H9 (cell line): ENCODE measurements at regions not wholly inside any gene's neighbourhood (a gene's known extent, or its start where the extent isn't known, plus 50 kb on each side); places are given as distances from the start of the nearest gene placed in this dataset.

Experiments used
- DNase-seq: peaks from one replicate; pipeline ENCODE4 v3.0.0-alpha.2; 2017
- H2AFZ ChIP-seq: one replicate; pipeline ENCODE4 v1.6.1; 2013; ENCODE audit warnings: mild to moderate bottlenecking, low read length, control low read depth, moderate library complexity
- H2AK5ac ChIP-seq: 2 replicates; pipeline ENCODE4 v1.6.1; 2013; ENCODE audit warnings: low read length, control low read depth, mixed read lengths; ENCODE audit not compliant: insufficient read length
- H2BK120ac ChIP-seq: one replicate; pipeline ENCODE4 v1.6.1; 2013; ENCODE audit warnings: low read depth, mild to moderate bottlenecking, low read length, control low read depth, inconsistent platforms; ENCODE audit not compliant: poor library complexity, severe bottlenecking
- H2BK12ac ChIP-seq: 2 replicates; pipeline ENCODE4 v1.6.1; 2013; ENCODE audit warnings: low read length, control low read depth, mixed read lengths, low read depth; ENCODE audit not compliant: insufficient read length
- H2BK15ac ChIP-seq: 2 replicates; pipeline ENCODE4 v1.6.1; 2013; ENCODE audit warnings: low read depth, low read length, control low read depth
- H2BK20ac ChIP-seq: one replicate; pipeline ENCODE4 v1.6.1; 2013; ENCODE audit warnings: low read depth, mild to moderate bottlenecking, low read length, control low read depth, inconsistent platforms; ENCODE audit not compliant: poor library complexity, severe bottlenecking
- H2BK5ac ChIP-seq: 2 replicates; pipeline ENCODE4 v1.6.1; 2013; ENCODE audit warnings: low read length, control low read depth, mixed read lengths; ENCODE audit not compliant: insufficient read length
- H3K14ac ChIP-seq: 2 replicates; pipeline ENCODE4 v1.6.1; 2013; ENCODE audit warnings: low read length, control low read depth; ENCODE audit not compliant: insufficient read depth
- H3K18ac ChIP-seq: 2 replicates; pipeline ENCODE4 v1.6.1; 2013; ENCODE audit warnings: low read depth, mild to moderate bottlenecking, mixed read lengths, low read length, control low read depth; ENCODE audit not compliant: insufficient read length
- H3K23ac ChIP-seq: 2 replicates; pipeline ENCODE4 v1.6.1; 2013; ENCODE audit warnings: low read length, control low read depth, mixed read lengths, low read depth; ENCODE audit not compliant: insufficient read length
- H3K23me2 ChIP-seq: 2 replicates; pipeline ENCODE4 v1.6.1; 2013; ENCODE audit warnings: low read depth, mild to moderate bottlenecking, mixed read lengths, low read length, control low read depth; ENCODE audit not compliant: insufficient read length, poor library complexity, severe bottlenecking
- H3K27ac ChIP-seq: 2 replicates; pipeline ENCODE4 v1.5.1; 2013; ENCODE audit warnings: low read length, control low read depth, mixed read lengths, low read depth; ENCODE audit not compliant: insufficient read length
- H3K27me3 ChIP-seq: 2 replicates; pipeline ENCODE4 v1.6.1; 2013; ENCODE audit warnings: low read length, control low read depth, inconsistent platforms; ENCODE audit not compliant: insufficient read depth
- H3K4ac ChIP-seq: 2 replicates; pipeline ENCODE4 v1.6.1; 2013; ENCODE audit warnings: low read depth, mild to moderate bottlenecking, control low read depth, inconsistent platforms, low read length, moderate library complexity
- H3K4me1 ChIP-seq: 2 replicates; pipeline ENCODE4 v1.6.1; 2013; ENCODE audit warnings: low read length, control low read depth, inconsistent platforms; ENCODE audit not compliant: insufficient read depth
- H3K4me2 ChIP-seq: 2 replicates; pipeline ENCODE4 v1.6.1; 2013; ENCODE audit warnings: low read length, control low read depth, mixed read lengths; ENCODE audit not compliant: insufficient read length, insufficient read depth
- H3K56ac ChIP-seq: 2 replicates; pipeline ENCODE4 v1.6.1; 2013; ENCODE audit warnings: low read depth, mild to moderate bottlenecking, mixed read lengths, low read length, control low read depth; ENCODE audit not compliant: insufficient read length
- H3K79me1 ChIP-seq: 2 replicates; pipeline ENCODE4 v1.6.1; 2013; ENCODE audit warnings: low read depth, mild to moderate bottlenecking, moderate library complexity, low read length, control low read depth, inconsistent platforms; ENCODE audit not compliant: insufficient read depth, poor library complexity, severe bottlenecking
- H3K79me2 ChIP-seq: 2 replicates; pipeline ENCODE4 v1.6.1; 2013; ENCODE audit warnings: low read length, control low read depth, inconsistent platforms; ENCODE audit not compliant: insufficient read depth
- H3K9ac ChIP-seq: 2 replicates; pipeline ENCODE4 v1.6.1; 2013; ENCODE audit warnings: low read length, control low read depth, mixed read lengths; ENCODE audit not compliant: insufficient read length; ENCODE audit errors: extremely low read depth
- H3K9me3 ChIP-seq: one replicate; pipeline ENCODE4 v1.6.1; 2013; ENCODE audit warnings: low read depth, low read length, inconsistent platforms; ENCODE audit not compliant: control insufficient read depth
- H3T11ph ChIP-seq: one replicate; pipeline ENCODE4 v1.6.1; 2013; ENCODE audit warnings: mild to moderate bottlenecking, low read length, control low read depth, inconsistent platforms
- H4K20me1 ChIP-seq: one replicate; pipeline ENCODE4 v1.6.1; 2013; ENCODE audit not compliant: control insufficient read depth, insufficient read length, insufficient read depth
- H4K5ac ChIP-seq: 2 replicates; pipeline ENCODE4 v1.6.1; 2013; ENCODE audit warnings: low read depth, mild to moderate bottlenecking, mixed read lengths, low read length, control low read depth; ENCODE audit not compliant: insufficient read length
- H4K8ac ChIP-seq: replicated peaks from 2 replicates; pipeline ENCODE4 v1.6.1; 2013; ENCODE audit warnings: low read length, control low read depth, mixed read lengths, low read depth; ENCODE audit not compliant: insufficient read length
- H4K91ac ChIP-seq: 2 replicates; pipeline ENCODE4 v1.6.1; 2013; ENCODE audit warnings: low read depth, mild to moderate bottlenecking, moderate library complexity, mixed read lengths, low read length, control low read depth; ENCODE audit not compliant: insufficient read length
- H3K27ac Mint-ChIP-seq, 3 experiments: 2 replicates in 2 of 3; 3 replicates in 1 of 3; pipeline ENCODE4 v1.8.0; 2020 to 2021; ENCODE audit warnings: mixed read lengths in 3 of 3, mild to moderate bottlenecking in 1 of 3, moderate library complexity in 1 of 3
- H3K27me3 Mint-ChIP-seq: 2 replicates; pipeline ENCODE4 v1.8.0; 2021; ENCODE audit warnings: low read depth, mild to moderate bottlenecking, moderate library complexity, mixed read lengths
- H3K36me3 Mint-ChIP-seq, 3 experiments: 2 replicates in 2 of 3; 3 replicates in 1 of 3; pipeline ENCODE4 v1.8.0; 2020 to 2021; ENCODE audit warnings: low read depth in 3 of 3, mixed read lengths in 3 of 3; ENCODE audit not compliant: insufficient read depth in 1 of 3
- H3K4me1 Mint-ChIP-seq, 2 experiments: 2 replicates each; pipeline ENCODE4 v1.8.0; 2020; ENCODE audit warnings: mixed read lengths in 2 of 2
- H3K4me3 Mint-ChIP-seq, 2 experiments: 2 replicates in 1 of 2; 3 replicates in 1 of 2; pipeline ENCODE4 v1.8.0; 2020 to 2021; ENCODE audit warnings: mild to moderate bottlenecking in 2 of 2, mixed read lengths in 2 of 2, moderate library complexity in 1 of 2
- H3K9me3 Mint-ChIP-seq, 2 experiments: 2 replicates in 1 of 2; 3 replicates in 1 of 2; pipeline ENCODE4 v1.8.0; 2020; ENCODE audit warnings: mild to moderate bottlenecking in 2 of 2, mixed read lengths in 2 of 2, moderate library complexity in 1 of 2
- CTCF ChIP-seq: fragments of 200-600 bp; sonication (generic); conservative IDR thresholded peaks from 3 replicates; pipeline ENCODE4 v1.8.0; 2021; ENCODE audit warnings: antibody characterized with exemption, mild to moderate bottlenecking
- WGBS: extraction: QIAGEN DNeasy Blood & Tissue Kit; methylation state at CpG from one replicate; pipeline ENCODE4 v1.1.7; 2013; ENCODE audit warnings: missing lambda C conversion rate, low lambda C conversion rate, mixed read lengths; ENCODE audit not compliant: insufficient read length; ENCODE audit errors: extremely low coverage; 5-methylcytosine and 5-hydroxymethylcytosine counted together

- no peak overlapping the region for H2AFZ ChIP-seq
- no peak overlapping the region for H3K27ac ChIP-seq
- H3K14ac ChIP-seq: no peak overlapping the region
- no peaks in the 10 kb centered on the region; the same call in 1 of the 2 replicates for H3K27me3 ChIP-seq
- no CpG with 5 or more reads among the region's 3 CpGs for WGBS
- H2BK15ac ChIP-seq: no peak overlapping the region
- no peak overlapping the region for H4K5ac ChIP-seq
- no peaks in the 10 kb centered on the region for H4K20me1 ChIP-seq
- Mint-ChIP-seq H3K36me3 (peaks cover 2 to 6% (median 4%) of the 10 kb centered on the region in 3 experiments; a peak in 1 of 7 replicates), H3K27me3 (peaks cover 23% of the 10 kb centered on the region), H3K4me3 (no peak overlapping the region), H3K9me3 (peaks cover 3 to 15% of the 10 kb centered on the region in 2 experiments), H3K4me1 (peaks cover 23 to 31% of the 10 kb centered on the region in 2 experiments), H3K27ac (no peak overlapping the region)
- H3K4me2 ChIP-seq: no peak overlapping the region
- H3K9ac ChIP-seq: no peak overlapping the region
- H3K4ac ChIP-seq: no peak overlapping the region
- H3T11ph ChIP-seq: no peak overlapping the region
- H3K79me2 ChIP-seq: no peaks in the 10 kb centered on the region
- no peak for TF ChIP-seq CTCF
- no peaks in the 10 kb centered on the region for H3K9me3 ChIP-seq
- H3K23ac ChIP-seq: no peak overlapping the region
- H3K23me2 ChIP-seq: no peaks in the 10 kb centered on the region
- H3K18ac ChIP-seq: no peak overlapping the region
- H2BK5ac ChIP-seq: no peak overlapping the region
- H3K79me1 ChIP-seq: no peaks in the 10 kb centered on the region
- peaks cover 11% of the 10 kb centered on the region; the same call in 1 of the 2 replicates for H3K4me1 ChIP-seq
- H2BK120ac ChIP-seq: no peak overlapping the region
- no peak overlapping the region for H2AK5ac ChIP-seq
- H4K91ac ChIP-seq: no peak overlapping the region
- H2BK12ac ChIP-seq: no peak overlapping the region
- H2BK20ac ChIP-seq: no peak overlapping the region
- no peak overlapping the region for H3K56ac ChIP-seq
- no peak overlapping the region for H4K8ac ChIP-seq
- no peak for DNase-seq
These were observed 132.4 kb upstream of the PALS2 start for GRCh38 chr7:24440892-24441291.
